Muscle of back (tissue), 3 donors: ENCODE measurements at regions not wholly inside any gene's neighbourhood (a gene's known extent, or its start where the extent isn't known, plus 50 kb on each side); places are given as distances from the start of the nearest gene placed in this dataset.
"Not testable (repeated sequence)": the region's sequence is repeated elsewhere in the genome, so short reads cannot be mapped to it uniquely, and the experiment has no call there.

Experiments used
- DNase-seq, 3 donors: peaks; one replicate each; pipeline versions ENCODE4 v3.0.0 to v3.0.0-alpha.2; 2013

- not testable (repeated sequence) for DNase-seq
Observed at GRCh38 chr2:185988907-185989306, 250.3 kb downstream of the FSIP2 start.

GRCh38 chr2:185990861-185991525 is 252.4 kb downstream of the FSIP2 start:
- no peak for DNase-seq

- no peak for DNase-seq
Observed at GRCh38 chr2:185998562-185999070, 260.0 kb downstream of the FSIP2 start.

- DNase-seq: no peak
Observed at GRCh38 chr2:186009341-186009740, 270.7 kb downstream of the FSIP2 start.

GRCh38 chr2:186017278-186017677 is 278.7 kb downstream of the FSIP2 start:
- no peak for DNase-seq

GRCh38 chr2:186024921-186025320 is 286.3 kb downstream of the FSIP2 start:
- DNase-seq: peak in 1 of 3 donors; percentile 12

GRCh38 chr2:186027922-186028321 is 289.3 kb downstream of the FSIP2 start:
- no peak for DNase-seq

GRCh38 chr2:186031229-186031628 is 292.6 kb downstream of the FSIP2 start:
- DNase-seq: no peak

GRCh38 chr2:186032102-186032738 is 293.6 kb downstream of the FSIP2 start:
- DNase-seq: no peak

GRCh38 chr2:186032930-186033329 is 294.3 kb downstream of the FSIP2 start:
- no peak for DNase-seq

GRCh38 chr2:186033541-186033940 is 294.9 kb downstream of the FSIP2 start:
- DNase-seq: no peak

- DNase-seq: no peak
Observed at GRCh38 chr2:186036862-186037449, 298.4 kb downstream of the FSIP2 start.

GRCh38 chr2:186042207-186043028 is 303.8 kb downstream of the FSIP2 start:
- no peak for DNase-seq

GRCh38 chr2:186044761-186045160 is 306.2 kb downstream of the FSIP2 start:
- peak in 1 of 3 donors; percentile 34 for DNase-seq

- no peak for DNase-seq
Observed at GRCh38 chr2:186052930-186053329, 314.3 kb downstream of the FSIP2 start.

GRCh38 chr2:186058614-186059013 is 320.0 kb downstream of the FSIP2 start:
- DNase-seq: no peak

GRCh38 chr2:186059096-186059495 is 320.5 kb downstream of the FSIP2 start:
- peak; percentile 23 to 45 (median 30) for DNase-seq

GRCh38 chr2:186060744-186061440 is 322.3 kb downstream of the FSIP2 start:
- no peak for DNase-seq

GRCh38 chr2:186064507-186064906 is 325.9 kb downstream of the FSIP2 start:
- DNase-seq: no peak

GRCh38 chr2:186065491-186065890 is 326.9 kb downstream of the FSIP2 start:
- DNase-seq: no peak

- DNase-seq: peak in 2 of 3 donors; percentile 28 to 41
Observed at GRCh38 chr2:186068139-186068801, 329.7 kb downstream of the FSIP2 start.
